ENCODE measurements at regions not wholly inside any gene's neighbourhood (a gene's known extent, or its start where the extent isn't known, plus 50 kb on each side); places are given as distances from the start of the nearest gene placed in this dataset.

GRCh38 chrX:113977887-113978286, 606.0 kb upstream of the HTR2C start:
- Histone ChIP-seq H3K4me3 (ENCODE audit: extremely low read depth, insufficient read depth, low read length, poor library complexity, severe bottlenecking) (no peak overlapping the region), H3K4me1 (ENCODE audit: control insufficient read depth, insufficient read depth, low read length, poor library complexity, severe bottlenecking) (no peaks in the 10 kb centered on the region), H3K36me3 (ENCODE audit: control insufficient read depth, insufficient read depth, low read length) (no peaks in the 10 kb centered on the region), H3K9me3 (ENCODE audit: control insufficient read depth, low read length) (no peaks in the 10 kb centered on the region), H3K27ac (ENCODE audit: low read depth, low read length, severe bottlenecking) (no peak overlapping the region)
- no CpG with 5 or more reads among the region's 1 CpG for WGBS, 2 experiments (ENCODE audit: insufficient coverage in 2 of 2)

GRCh38 chrX:113975441-113975840, 608.4 kb upstream of the HTR2C start:
- H3K9me3 ChIP-seq (ENCODE audit: control insufficient read depth, low read length) = no peaks in the 10 kb centered on the region
- WGBS, 2 experiments (ENCODE audit: insufficient coverage in 2 of 2) = no CpG with 5 or more reads among the region's 2 CpGs

GRCh38 chrX:113974881-113975280, 609.0 kb upstream of the HTR2C start:
- Histone ChIP-seq H3K4me3 (ENCODE audit: extremely low read depth, insufficient read depth, low read length, poor library complexity, severe bottlenecking) (no peak overlapping the region), H3K27ac (ENCODE audit: low read depth, low read length, severe bottlenecking) (no peak overlapping the region), H3K36me3 (ENCODE audit: control insufficient read depth, insufficient read depth, low read length) (no peaks in the 10 kb centered on the region), H3K4me1 (ENCODE audit: control insufficient read depth, insufficient read depth, low read length, poor library complexity, severe bottlenecking) (no peaks in the 10 kb centered on the region), H3K9me3 (ENCODE audit: control insufficient read depth, low read length) (no peaks in the 10 kb centered on the region)

More at GRCh38 chrX:113975441-113975840, 608.4 kb upstream of the HTR2C start:
- no peaks in the 10 kb centered on the region for H3K4me1 ChIP-seq (ENCODE audit: control insufficient read depth, insufficient read depth, low read length, poor library complexity, severe bottlenecking)
- H3K4me3 ChIP-seq (ENCODE audit: extremely low read depth, insufficient read depth, low read length, poor library complexity, severe bottlenecking) = no peak overlapping the region
- no peaks in the 10 kb centered on the region for H3K36me3 ChIP-seq (ENCODE audit: control insufficient read depth, insufficient read depth, low read length)
- no peak overlapping the region for H3K27ac ChIP-seq (ENCODE audit: low read depth, low read length, severe bottlenecking)

GRCh38 chrX:113973706-113974105, 610.2 kb upstream of the HTR2C start:
- H3K4me3 ChIP-seq (ENCODE audit: extremely low read depth, insufficient read depth, low read length, poor library complexity, severe bottlenecking) = no peak overlapping the region
- no peaks in the 10 kb centered on the region for H3K36me3 ChIP-seq (ENCODE audit: control insufficient read depth, insufficient read depth, low read length)
- 100% methylated on average over 1 of the region's 2 CpGs; no CpG with 5 or more reads in 1 of the 2 experiments for WGBS, 2 experiments (ENCODE audit: insufficient coverage in 2 of 2)
- no peaks in the 10 kb centered on the region for H3K9me3 ChIP-seq (ENCODE audit: control insufficient read depth, low read length)
- H3K4me1 ChIP-seq (ENCODE audit: control insufficient read depth, insufficient read depth, low read length, poor library complexity, severe bottlenecking) = no peaks in the 10 kb centered on the region
- H3K27ac ChIP-seq (ENCODE audit: low read depth, low read length, severe bottlenecking) = no peak overlapping the region

GRCh38 chrX:113966791-113967190, 617.1 kb upstream of the HTR2C start:
- 86% methylated on average over 1 of the region's 2 CpGs; no CpG with 5 or more reads in 1 of the 2 experiments for WGBS, 2 experiments (ENCODE audit: insufficient coverage in 2 of 2)
- no peak overlapping the region for H3K27ac ChIP-seq (ENCODE audit: low read depth, low read length, severe bottlenecking)

GRCh38 chrX:113962343-113962742, 621.5 kb upstream of the HTR2C start:
- Histone ChIP-seq H3K9me3 (ENCODE audit: control insufficient read depth, low read length) (no peaks in the 10 kb centered on the region), H3K27ac (ENCODE audit: low read depth, low read length, severe bottlenecking) (no peak overlapping the region), H3K4me1 (ENCODE audit: control insufficient read depth, insufficient read depth, low read length, poor library complexity, severe bottlenecking) (no peaks in the 10 kb centered on the region), H3K4me3 (ENCODE audit: extremely low read depth, insufficient read depth, low read length, poor library complexity, severe bottlenecking) (no peak overlapping the region), H3K36me3 (ENCODE audit: control insufficient read depth, insufficient read depth, low read length) (no peaks in the 10 kb centered on the region)
- WGBS, 2 experiments (ENCODE audit: insufficient coverage in 2 of 2) = no CpG with 5 or more reads among the region's 1 CpG

More at GRCh38 chrX:113966791-113967190, 617.1 kb upstream of the HTR2C start:
- Histone ChIP-seq H3K9me3 (ENCODE audit: control insufficient read depth, low read length) (no peaks in the 10 kb centered on the region), H3K36me3 (ENCODE audit: control insufficient read depth, insufficient read depth, low read length) (no peaks in the 10 kb centered on the region), H3K4me3 (ENCODE audit: extremely low read depth, insufficient read depth, low read length, poor library complexity, severe bottlenecking) (no peak overlapping the region), H3K4me1 (ENCODE audit: control insufficient read depth, insufficient read depth, low read length, poor library complexity, severe bottlenecking) (no peaks in the 10 kb centered on the region)

GRCh38 chrX:113959912-113960626, 623.8 kb upstream of the HTR2C start:
- WGBS, 2 experiments (ENCODE audit: insufficient coverage in 2 of 2) = no CpG with 5 or more reads among the region's 4 CpGs
- Histone ChIP-seq H3K4me3 (ENCODE audit: extremely low read depth, insufficient read depth, low read length, poor library complexity, severe bottlenecking) (no peak overlapping the region), H3K4me1 (ENCODE audit: control insufficient read depth, insufficient read depth, low read length, poor library complexity, severe bottlenecking) (no peaks in the 10 kb centered on the region), H3K27ac (ENCODE audit: low read depth, low read length, severe bottlenecking) (no peak overlapping the region), H3K36me3 (ENCODE audit: control insufficient read depth, insufficient read depth, low read length) (no peaks in the 10 kb centered on the region), H3K9me3 (ENCODE audit: control insufficient read depth, low read length) (no peaks in the 10 kb centered on the region)

GRCh38 chrX:113956936-113957335, 627.0 kb upstream of the HTR2C start:
- 38 to 80% methylated on average over 1 to 2 of the region's 6 CpGs for WGBS, 2 experiments (ENCODE audit: insufficient coverage in 2 of 2)
- Histone ChIP-seq H3K4me3 (ENCODE audit: extremely low read depth, insufficient read depth, low read length, poor library complexity, severe bottlenecking) (no peak overlapping the region), H3K9me3 (ENCODE audit: control insufficient read depth, low read length) (peaks cover 1% of the 10 kb centered on the region), H3K36me3 (ENCODE audit: control insufficient read depth, insufficient read depth, low read length) (no peaks in the 10 kb centered on the region), H3K4me1 (ENCODE audit: control insufficient read depth, insufficient read depth, low read length, poor library complexity, severe bottlenecking) (no peaks in the 10 kb centered on the region), H3K27ac (ENCODE audit: low read depth, low read length, severe bottlenecking) (no peak overlapping the region)

GRCh38 chrX:113954297-113954696, 629.6 kb upstream of the HTR2C start:
- Histone ChIP-seq H3K27ac (ENCODE audit: low read depth, low read length, severe bottlenecking) (no peak overlapping the region), H3K4me3 (ENCODE audit: extremely low read depth, insufficient read depth, low read length, poor library complexity, severe bottlenecking) (no peak overlapping the region), H3K9me3 (ENCODE audit: control insufficient read depth, low read length) (peaks cover 10% of the 10 kb centered on the region), H3K36me3 (ENCODE audit: control insufficient read depth, insufficient read depth, low read length) (no peaks in the 10 kb centered on the region), H3K4me1 (ENCODE audit: control insufficient read depth, insufficient read depth, low read length, poor library complexity, severe bottlenecking) (no peaks in the 10 kb centered on the region)
- no CpG with 5 or more reads among the region's 3 CpGs for WGBS, 2 experiments (ENCODE audit: insufficient coverage in 2 of 2)

GRCh38 chrX:113950081-113950678, 633.7 kb upstream of the HTR2C start:
- Histone ChIP-seq H3K36me3 (ENCODE audit: control insufficient read depth, insufficient read depth, low read length) (no peaks in the 10 kb centered on the region), H3K9me3 (ENCODE audit: control insufficient read depth, low read length) (peaks cover 10% of the 10 kb centered on the region), H3K27ac (ENCODE audit: low read depth, low read length, severe bottlenecking) (no peak overlapping the region), H3K4me1 (ENCODE audit: control insufficient read depth, insufficient read depth, low read length, poor library complexity, severe bottlenecking) (no peaks in the 10 kb centered on the region), H3K4me3 (ENCODE audit: extremely low read depth, insufficient read depth, low read length, poor library complexity, severe bottlenecking) (no peak overlapping the region)
- no CpG with 5 or more reads among the region's 5 CpGs for WGBS, 2 experiments (ENCODE audit: insufficient coverage in 2 of 2)

GRCh38 chrX:113947548-113947947, 636.3 kb upstream of the HTR2C start:
- H3K27ac ChIP-seq (ENCODE audit: low read depth, low read length, severe bottlenecking) = no peak overlapping the region
- WGBS, 2 experiments (ENCODE audit: insufficient coverage in 2 of 2) = no CpG with 5 or more reads among the region's 1 CpG
- no peaks in the 10 kb centered on the region for H3K4me1 ChIP-seq (ENCODE audit: control insufficient read depth, insufficient read depth, low read length, poor library complexity, severe bottlenecking)
- no peak overlapping the region for H3K4me3 ChIP-seq (ENCODE audit: extremely low read depth, insufficient read depth, low read length, poor library complexity, severe bottlenecking)
- peaks cover 10% of the 10 kb centered on the region for H3K9me3 ChIP-seq (ENCODE audit: control insufficient read depth, low read length)
- no peaks in the 10 kb centered on the region for H3K36me3 ChIP-seq (ENCODE audit: control insufficient read depth, insufficient read depth, low read length)
